ENCODE measurements at regions not wholly inside any gene's neighbourhood (a gene's known extent, or its start where the extent isn't known, plus 50 kb on each side); places are given as distances from the start of the nearest gene placed in this dataset.

- H3K27ac ChIP-seq, result no peak overlapping the region
- no peaks in the 10 kb centered on the region for H3K4me1 ChIP-seq
- TF ChIP-seq CTCF (IDR thresholded peaks at IDR 0.05), result peak in 1 of 2 donors; percentile 15
- no peaks in the 10 kb centered on the region for H3K9me3 ChIP-seq
- H3K36me3 ChIP-seq, result no peaks in the 10 kb centered on the region
- no peak overlapping the region for H3K4me3 ChIP-seq
- DNase-seq (ENCODE audit: low spot score), result no peak
- H3K27me3 ChIP-seq, result no peaks in the 10 kb centered on the region
Observed at GRCh38 chr21:31566064-31566463, 93.4 kb upstream of the SOD1 start.

- no peak for TF ChIP-seq CTCF (IDR thresholded peaks at IDR 0.05)
- Histone ChIP-seq H3K36me3 (no peaks in the 10 kb centered on the region), H3K27me3 (no peaks in the 10 kb centered on the region), H3K4me3 (no peak overlapping the region), H3K4me1 (no peaks in the 10 kb centered on the region), H3K9me3 (no peaks in the 10 kb centered on the region), H3K27ac (no peak overlapping the region)
- DNase-seq (ENCODE audit: low spot score), result no peak
Observed at GRCh38 chr21:31564439-31564838, 95.1 kb upstream of the SOD1 start.

GRCh38 chr21:31560479-31560878 is 99.0 kb upstream of the SOD1 start:
- H3K9me3 ChIP-seq, result no peaks in the 10 kb centered on the region
- DNase-seq (ENCODE audit: low spot score), result no peak
- no peak for TF ChIP-seq CTCF (IDR thresholded peaks at IDR 0.05)
- peaks cover 6 to 14% of the 10 kb centered on the region in 2 donors for H3K27me3 ChIP-seq
- H3K4me1 ChIP-seq, result peaks cover 0 to 14% of the 10 kb centered on the region in 2 donors
- no peaks in the 10 kb centered on the region for H3K36me3 ChIP-seq
- H3K4me3 ChIP-seq, result no peak overlapping the region
- no peak overlapping the region for H3K27ac ChIP-seq

GRCh38 chr21:31559368-31560119 is 99.9 kb upstream of the SOD1 start:
- Histone ChIP-seq H3K27me3 (peaks cover 6 to 14% of the 10 kb centered on the region in 2 donors), H3K4me3 (peak overlapping the region; percentile 40 to 61), H3K9me3 (no peaks in the 10 kb centered on the region), H3K36me3 (no peaks in the 10 kb centered on the region), H3K27ac (no peak overlapping the region), H3K4me1 (peaks cover 0 to 14% of the 10 kb centered on the region in 2 donors)
- peak; percentile 86 for DNase-seq (ENCODE audit: low spot score)
- TF ChIP-seq CTCF (IDR thresholded peaks at IDR 0.05), result no peak

GRCh38 chr21:31558962-31559367 is 100.5 kb upstream of the SOD1 start:
- Histone ChIP-seq H3K9me3 (no peaks in the 10 kb centered on the region), H3K27ac (no peak overlapping the region), H3K36me3 (no peaks in the 10 kb centered on the region), H3K4me3 (peak overlapping the region; percentile 40 to 61), H3K4me1 (peaks cover 0 to 14% of the 10 kb centered on the region in 2 donors), H3K27me3 (peaks cover 6 to 14% of the 10 kb centered on the region in 2 donors)
- peak; percentile 89 for DNase-seq (ENCODE audit: low spot score)
- TF ChIP-seq CTCF (IDR thresholded peaks at IDR 0.05), result peak in 1 of 2 donors; percentile 44

Measured in right atrium auricular region (tissue), 2 donors.